Osteocyte (in vitro differentiated cells): ENCODE measurements at regions not wholly inside any gene's neighbourhood (a gene's known extent, or its start where the extent isn't known, plus 50 kb on each side); places are given as distances from the start of the nearest gene placed in this dataset.
"Not testable (repeated sequence)": the region's sequence is repeated elsewhere in the genome, so short reads cannot be mapped to it uniquely, and the experiment has no call there.

ENCODE experiments used
- DNase-seq: peaks from one replicate; pipeline ENCODE4 v3.0.0; 2021; ENCODE audit warnings: mixed read lengths; ENCODE audit not compliant: unreplicated experiment; ENCODE audit errors: extremely low spot score
- H3K27ac Mint-ChIP-seq: one replicate; pipeline ENCODE4 v1.8.0; 2021; ENCODE audit warnings: mild to moderate bottlenecking, mixed read lengths; ENCODE audit not compliant: unreplicated experiment
- H3K27me3 Mint-ChIP-seq: one replicate; pipeline ENCODE4 v1.8.0; 2021; ENCODE audit warnings: mixed read lengths; ENCODE audit not compliant: unreplicated experiment
- H3K36me3 Mint-ChIP-seq: one replicate; pipeline ENCODE4 v1.8.0; 2021; ENCODE audit warnings: mixed read lengths; ENCODE audit not compliant: unreplicated experiment
- H3K4me1 Mint-ChIP-seq: one replicate; pipeline ENCODE4 v1.8.0; 2021; ENCODE audit warnings: mixed read lengths; ENCODE audit not compliant: unreplicated experiment
- H3K4me3 Mint-ChIP-seq: one replicate; pipeline ENCODE4 v1.8.0; 2021; ENCODE audit warnings: mild to moderate bottlenecking, moderate library complexity, mixed read lengths; ENCODE audit not compliant: unreplicated experiment
- H3K9me3 Mint-ChIP-seq: one replicate; pipeline ENCODE4 v1.8.0; 2021; ENCODE audit warnings: mixed read lengths; ENCODE audit not compliant: unreplicated experiment
- TF ChIP-seq, protein P1 (sequence below): fragments of 200-600 bp; sonication (generic); IDR thresholded peaks from 2 replicates; pipeline ENCODE4 v1.5.0; 2021; ENCODE audit warnings: antibody characterized with exemption, mild to moderate bottlenecking, moderate library complexity

DNA sequence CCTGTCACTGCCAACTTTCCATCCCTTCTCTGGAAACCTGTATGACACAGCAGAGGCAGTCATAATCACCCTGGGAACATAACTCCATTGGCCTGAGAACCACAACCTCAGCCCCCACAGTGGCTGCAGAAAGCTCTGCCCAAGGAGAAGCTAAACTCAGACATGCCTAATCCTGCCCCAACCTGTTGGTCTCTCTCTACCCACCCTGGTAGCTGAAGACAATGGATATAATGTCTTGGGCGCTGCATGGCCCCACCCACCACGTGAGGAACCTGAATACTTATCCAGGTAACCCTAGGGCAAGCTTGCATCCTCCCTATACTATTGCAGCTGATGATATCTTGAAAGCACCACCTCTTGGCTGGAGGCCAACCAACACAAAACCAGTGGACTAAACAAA, 225.2 kb downstream of the TEX13C start:
- Mint-ChIP-seq H3K4me3 (no peak overlapping the region), H3K36me3 (no peaks in the 10 kb centered on the region), H3K27me3 (no peaks in the 10 kb centered on the region), H3K9me3 (peaks cover 57% of the 10 kb centered on the region), H3K4me1 (no peaks in the 10 kb centered on the region), H3K27ac (no peak overlapping the region)
- TF ChIP-seq, protein P1, sequence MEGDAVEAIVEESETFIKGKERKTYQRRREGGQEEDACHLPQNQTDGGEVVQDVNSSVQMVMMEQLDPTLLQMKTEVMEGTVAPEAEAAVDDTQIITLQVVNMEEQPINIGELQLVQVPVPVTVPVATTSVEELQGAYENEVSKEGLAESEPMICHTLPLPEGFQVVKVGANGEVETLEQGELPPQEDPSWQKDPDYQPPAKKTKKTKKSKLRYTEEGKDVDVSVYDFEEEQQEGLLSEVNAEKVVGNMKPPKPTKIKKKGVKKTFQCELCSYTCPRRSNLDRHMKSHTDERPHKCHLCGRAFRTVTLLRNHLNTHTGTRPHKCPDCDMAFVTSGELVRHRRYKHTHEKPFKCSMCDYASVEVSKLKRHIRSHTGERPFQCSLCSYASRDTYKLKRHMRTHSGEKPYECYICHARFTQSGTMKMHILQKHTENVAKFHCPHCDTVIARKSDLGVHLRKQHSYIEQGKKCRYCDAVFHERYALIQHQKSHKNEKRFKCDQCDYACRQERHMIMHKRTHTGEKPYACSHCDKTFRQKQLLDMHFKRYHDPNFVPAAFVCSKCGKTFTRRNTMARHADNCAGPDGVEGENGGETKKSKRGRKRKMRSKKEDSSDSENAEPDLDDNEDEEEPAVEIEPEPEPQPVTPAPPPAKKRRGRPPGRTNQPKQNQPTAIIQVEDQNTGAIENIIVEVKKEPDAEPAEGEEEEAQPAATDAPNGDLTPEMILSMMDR: no peak
- DNase-seq: no peak

DNA sequence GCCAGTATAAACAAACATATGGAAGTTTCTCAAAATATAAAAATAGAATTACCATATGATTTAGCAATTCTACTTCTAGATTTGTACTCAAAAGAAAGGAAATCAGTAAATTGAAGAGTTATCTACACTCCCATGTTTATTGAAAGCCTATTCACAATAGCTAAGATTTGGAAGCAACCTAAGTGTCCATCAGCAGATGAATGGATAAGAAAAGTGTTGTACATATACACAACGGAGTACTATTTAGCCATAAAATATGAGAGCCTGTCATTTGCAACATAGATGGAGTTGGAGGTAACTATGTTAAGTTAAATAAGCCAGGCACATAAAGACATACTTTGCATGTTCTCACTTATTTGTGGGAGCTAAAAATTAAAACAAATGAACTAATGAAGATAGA, 257.8 kb downstream of the TEX13C start:
- H3K36me3 Mint-ChIP-seq: no peaks in the 10 kb centered on the region
- TF ChIP-seq, protein P1: no peak
- no peaks in the 10 kb centered on the region for H3K4me1 Mint-ChIP-seq
- no peak overlapping the region for H3K27ac Mint-ChIP-seq
- H3K9me3 Mint-ChIP-seq: peaks cover 24% of the 10 kb centered on the region
- no peaks in the 10 kb centered on the region for H3K27me3 Mint-ChIP-seq
- DNase-seq: no peak
- H3K4me3 Mint-ChIP-seq: no peak overlapping the region

DNA sequence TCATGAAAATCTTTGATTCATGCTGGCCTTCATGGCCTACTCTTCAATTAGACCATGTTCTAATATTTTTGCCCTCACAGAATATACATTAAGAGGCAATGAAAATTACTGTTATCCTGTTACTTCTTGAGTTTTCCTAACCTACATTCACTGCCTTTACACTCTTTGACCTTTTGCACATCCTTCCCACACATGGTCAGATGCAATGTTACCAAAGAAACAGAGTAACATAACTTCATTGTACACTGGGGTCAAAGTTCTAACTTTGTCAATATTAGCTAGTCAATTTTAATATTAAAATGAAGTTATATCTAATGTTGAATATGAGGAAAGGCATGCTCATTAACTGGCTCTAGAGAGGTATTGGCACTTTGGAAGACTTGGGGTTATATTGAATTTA, 284.8 kb downstream of the TEX13C start:
- H3K36me3 Mint-ChIP-seq: no peaks in the 10 kb centered on the region

DNA sequence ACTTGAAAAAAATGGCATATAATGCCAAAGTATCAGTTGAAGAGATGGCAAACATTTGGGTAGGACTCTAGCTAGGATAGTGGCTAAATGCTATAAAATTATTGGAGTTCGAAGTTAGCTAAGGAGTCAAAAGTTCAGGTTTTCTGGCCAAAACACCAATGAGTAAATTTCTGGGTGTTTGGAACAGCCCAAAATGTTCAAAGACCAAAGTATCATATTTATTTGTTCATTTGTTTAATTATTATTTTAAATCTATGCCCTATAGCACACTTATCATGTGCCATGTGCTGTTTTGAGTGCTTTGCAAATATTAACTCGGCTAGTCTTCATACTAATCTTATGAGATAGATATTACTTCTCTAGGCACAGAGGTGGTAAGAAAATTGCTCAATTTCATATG, 285.5 kb downstream of the TEX13C start:
- Mint-ChIP-seq H3K4me3 (no peak overlapping the region), H3K9me3 (peaks cover 25% of the 10 kb centered on the region), H3K27ac (no peak overlapping the region), H3K4me1 (no peaks in the 10 kb centered on the region), H3K36me3 (no peaks in the 10 kb centered on the region), H3K27me3 (no peaks in the 10 kb centered on the region)
- no peak for DNase-seq
- TF ChIP-seq, protein P1: no peak

More for the DNA sequence above, 284.8 kb downstream of the TEX13C start:
- Mint-ChIP-seq H3K9me3 (peaks cover 31% of the 10 kb centered on the region), H3K4me1 (no peaks in the 10 kb centered on the region), H3K27ac (no peak overlapping the region), H3K4me3 (no peak overlapping the region), H3K27me3 (no peaks in the 10 kb centered on the region)
- no peak for DNase-seq
- TF ChIP-seq, protein P1: no peak

DNA sequence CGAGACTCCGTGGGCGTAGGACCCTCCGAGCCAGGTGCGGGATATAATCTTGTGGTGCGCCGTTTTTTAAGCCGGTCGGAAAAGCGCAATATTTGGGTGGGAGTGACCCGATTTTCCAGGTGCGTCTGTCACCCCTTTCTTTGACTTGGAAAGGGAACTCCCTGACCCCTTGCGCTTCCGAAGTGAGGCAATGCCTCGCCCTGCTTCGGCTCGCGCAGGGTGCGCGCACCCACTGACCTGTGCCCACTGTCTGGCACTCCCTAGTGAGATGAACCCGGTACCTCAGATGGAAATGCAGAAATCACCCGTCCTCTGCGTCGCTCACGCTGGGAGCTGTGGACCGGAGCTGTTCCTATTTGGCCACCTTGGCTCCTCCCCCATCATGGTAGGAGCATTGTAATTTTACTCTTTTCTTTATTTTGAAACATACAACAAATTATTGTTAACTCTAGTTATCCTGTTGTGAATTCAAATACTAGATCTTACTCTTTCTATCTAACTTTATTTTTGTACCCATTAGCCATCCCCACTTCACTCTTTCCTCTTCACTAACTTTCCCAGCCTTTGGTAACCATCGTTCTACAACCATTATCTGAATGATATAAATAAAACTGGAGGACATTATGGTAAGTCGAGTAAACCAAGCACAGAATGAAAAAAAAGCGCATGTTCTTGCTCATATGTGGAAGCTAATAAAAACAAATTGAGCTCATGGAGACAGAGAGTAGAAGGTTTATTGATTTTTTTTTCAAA, 295.1 kb downstream of the TEX13C start:
- not testable (repeated sequence) for H3K4me3 Mint-ChIP-seq, H3K27ac Mint-ChIP-seq

More for the DNA sequence above, 295.1 kb downstream of the TEX13C start:
- DNase-seq, H3K4me1 Mint-ChIP-seq, H3K27me3 Mint-ChIP-seq, H3K36me3 Mint-ChIP-seq: not testable (repeated sequence)
- peaks cover 23% of the 10 kb centered on the region for H3K9me3 Mint-ChIP-seq
